ENCODE measurements at regions not wholly inside any gene's neighbourhood (a gene's known extent, or its start where the extent isn't known, plus 50 kb on each side); places are given as distances from the start of the nearest gene placed in this dataset.

GRCh38 chr5:174347183-174347582 is 301.7 kb downstream of the NSG2 start:
- H3K27ac ChIP-seq (ENCODE audit: poor library complexity, severe bottlenecking), result no peak overlapping the region
- H3K9me3 ChIP-seq (ENCODE audit: severe bottlenecking), result no peaks in the 10 kb centered on the region
- TF ChIP-seq, protein P1, sequence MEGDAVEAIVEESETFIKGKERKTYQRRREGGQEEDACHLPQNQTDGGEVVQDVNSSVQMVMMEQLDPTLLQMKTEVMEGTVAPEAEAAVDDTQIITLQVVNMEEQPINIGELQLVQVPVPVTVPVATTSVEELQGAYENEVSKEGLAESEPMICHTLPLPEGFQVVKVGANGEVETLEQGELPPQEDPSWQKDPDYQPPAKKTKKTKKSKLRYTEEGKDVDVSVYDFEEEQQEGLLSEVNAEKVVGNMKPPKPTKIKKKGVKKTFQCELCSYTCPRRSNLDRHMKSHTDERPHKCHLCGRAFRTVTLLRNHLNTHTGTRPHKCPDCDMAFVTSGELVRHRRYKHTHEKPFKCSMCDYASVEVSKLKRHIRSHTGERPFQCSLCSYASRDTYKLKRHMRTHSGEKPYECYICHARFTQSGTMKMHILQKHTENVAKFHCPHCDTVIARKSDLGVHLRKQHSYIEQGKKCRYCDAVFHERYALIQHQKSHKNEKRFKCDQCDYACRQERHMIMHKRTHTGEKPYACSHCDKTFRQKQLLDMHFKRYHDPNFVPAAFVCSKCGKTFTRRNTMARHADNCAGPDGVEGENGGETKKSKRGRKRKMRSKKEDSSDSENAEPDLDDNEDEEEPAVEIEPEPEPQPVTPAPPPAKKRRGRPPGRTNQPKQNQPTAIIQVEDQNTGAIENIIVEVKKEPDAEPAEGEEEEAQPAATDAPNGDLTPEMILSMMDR (IDR thresholded peaks at IDR 0.05; ENCODE audit: poor library complexity, severe bottlenecking), result no peak
- H3K4me1 ChIP-seq (ENCODE audit: insufficient read depth, poor library complexity, severe bottlenecking), result no peaks in the 10 kb centered on the region
- DNase-seq (ENCODE audit: low spot score) (no peak), ATAC-seq (ENCODE audit: low read depth) (no peak)
- H3K27me3 ChIP-seq (ENCODE audit: insufficient read depth, poor library complexity, severe bottlenecking), result no peaks in the 10 kb centered on the region
- H3K4me3 ChIP-seq (ENCODE audit: severe bottlenecking), result no peak overlapping the region
- no peaks in the 10 kb centered on the region for H3K36me3 ChIP-seq (ENCODE audit: low read depth)

DNA sequence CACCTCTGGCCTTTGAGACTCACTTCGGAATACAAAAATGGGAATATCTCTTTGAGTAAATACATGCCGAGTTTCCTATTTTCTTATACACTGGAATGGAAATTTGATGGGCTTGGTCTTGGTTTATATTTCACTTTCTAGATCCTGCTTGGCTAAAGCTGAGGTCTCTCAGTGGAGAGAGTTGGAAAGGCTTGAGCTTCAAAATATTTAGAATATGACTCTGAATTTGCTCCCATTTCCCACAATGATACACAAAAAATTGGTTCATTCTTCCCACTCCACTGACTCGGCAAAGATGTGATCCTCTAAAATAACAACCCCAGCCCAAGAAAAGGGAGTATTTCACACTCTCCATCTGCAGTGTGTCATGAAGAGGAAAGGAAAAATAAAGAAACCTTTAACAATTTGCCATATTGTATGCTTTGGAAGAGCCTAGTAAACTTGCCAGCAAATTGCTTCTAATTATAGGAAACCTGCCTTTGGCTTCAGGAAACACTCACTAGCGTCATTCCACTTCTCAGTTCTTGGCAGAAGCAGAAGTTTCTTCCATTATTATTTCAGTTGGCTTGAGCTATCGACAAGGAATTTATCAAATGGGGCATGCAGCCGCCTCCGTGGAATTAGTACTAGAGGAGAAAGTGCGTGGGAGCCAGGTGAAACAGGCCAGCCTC is 302.9 kb downstream of the NSG2 start:
- Histone ChIP-seq H3K27me3 (ENCODE audit: insufficient read depth, poor library complexity, severe bottlenecking) (no peaks in the 10 kb centered on the region), H3K4me1 (ENCODE audit: insufficient read depth, poor library complexity, severe bottlenecking) (no peaks in the 10 kb centered on the region), H3K9me3 (ENCODE audit: severe bottlenecking) (no peaks in the 10 kb centered on the region), H3K4me3 (ENCODE audit: severe bottlenecking) (no peak overlapping the region), H3K36me3 (ENCODE audit: low read depth) (no peaks in the 10 kb centered on the region), H3K27ac (ENCODE audit: poor library complexity, severe bottlenecking) (no peak overlapping the region)
- DNase-seq (ENCODE audit: low spot score) (no peak), ATAC-seq (ENCODE audit: low read depth) (no peak)
- TF ChIP-seq, protein P1 (IDR thresholded peaks at IDR 0.05; ENCODE audit: poor library complexity, severe bottlenecking), result no peak

- TF ChIP-seq, protein P1 (IDR thresholded peaks at IDR 0.05; ENCODE audit: poor library complexity, severe bottlenecking), result no peak
- Histone ChIP-seq H3K27ac (ENCODE audit: poor library complexity, severe bottlenecking) (no peak overlapping the region), H3K4me1 (ENCODE audit: insufficient read depth, poor library complexity, severe bottlenecking) (peaks cover 12% of the 10 kb centered on the region), H3K4me3 (ENCODE audit: severe bottlenecking) (no peak overlapping the region), H3K9me3 (ENCODE audit: severe bottlenecking) (no peaks in the 10 kb centered on the region), H3K36me3 (ENCODE audit: low read depth) (no peaks in the 10 kb centered on the region), H3K27me3 (ENCODE audit: insufficient read depth, poor library complexity, severe bottlenecking) (no peaks in the 10 kb centered on the region)
- DNase-seq (ENCODE audit: low spot score) (no peak), ATAC-seq (ENCODE audit: low read depth) (no peak)
Observed at GRCh38 chr5:174352681-174353080, 307.2 kb downstream of the NSG2 start.

GRCh38 chr5:174354571-174354970 is 309.1 kb downstream of the NSG2 start:
- peak overlapping the region; percentile 54 for H3K27ac ChIP-seq (ENCODE audit: poor library complexity, severe bottlenecking)
- H3K9me3 ChIP-seq (ENCODE audit: severe bottlenecking), result no peaks in the 10 kb centered on the region
- no peak for DNase-seq (ENCODE audit: low spot score)
- H3K27me3 ChIP-seq (ENCODE audit: insufficient read depth, poor library complexity, severe bottlenecking), result no peaks in the 10 kb centered on the region
- ATAC-seq (ENCODE audit: low read depth), result no peak
- TF ChIP-seq, protein P1 (IDR thresholded peaks at IDR 0.05; ENCODE audit: poor library complexity, severe bottlenecking), result no peak
- H3K4me1 ChIP-seq (ENCODE audit: insufficient read depth, poor library complexity, severe bottlenecking), result peaks cover 12% of the 10 kb centered on the region
- H3K4me3 ChIP-seq (ENCODE audit: severe bottlenecking), result no peak overlapping the region
- H3K36me3 ChIP-seq (ENCODE audit: low read depth), result no peaks in the 10 kb centered on the region

- H3K27ac ChIP-seq (ENCODE audit: poor library complexity, severe bottlenecking), result peak overlapping the region; percentile 54
- H3K27me3 ChIP-seq (ENCODE audit: insufficient read depth, poor library complexity, severe bottlenecking), result no peaks in the 10 kb centered on the region
- H3K4me1 ChIP-seq (ENCODE audit: insufficient read depth, poor library complexity, severe bottlenecking), result peaks cover 12% of the 10 kb centered on the region
- H3K36me3 ChIP-seq (ENCODE audit: low read depth), result no peaks in the 10 kb centered on the region
- ATAC-seq (ENCODE audit: low read depth) (peak; percentile 95), DNase-seq (ENCODE audit: low spot score) (peak; percentile 77)
- TF ChIP-seq, protein P1 (IDR thresholded peaks at IDR 0.05; ENCODE audit: poor library complexity, severe bottlenecking), result no peak
- H3K4me3 ChIP-seq (ENCODE audit: severe bottlenecking), result no peak overlapping the region
- no peaks in the 10 kb centered on the region for H3K9me3 ChIP-seq (ENCODE audit: severe bottlenecking)
Observed at GRCh38 chr5:174355208-174355612, 309.7 kb downstream of the NSG2 start.

Measured in RWPE2 (cell line).